Sciatic nerve (tissue), 2 donors: ENCODE measurements at regions not wholly inside any gene's neighbourhood (a gene's known extent, or its start where the extent isn't known, plus 50 kb on each side); places are given as distances from the start of the nearest gene placed in this dataset.

Experiments
- ATAC-seq: fragments of 200-7000 bp; cut with Tn5 transposase; one replicate; pipeline ENCODE4 v1.9.1; 2020; ENCODE audit warnings: mild to moderate bottlenecking, moderate library complexity
- DNase-seq: peaks from one replicate; pipeline ENCODE4 v3.0.0-alpha.2; 2020; ENCODE audit warnings: low spot score
- intact Hi-C: fragments of 100-400 bp; cut with DNase I; formaldehyde crosslinking; loops from one replicate; pipeline ENCODE4 v1.14.2; 2022
- donor health status: DM: no; HTN: no; CAD: no.
- donor health status: DM: no; HTN: no; CAD: no.

- ATAC-seq (no peak), DNase-seq (no peak)
- intact Hi-C loops = no loop called here
Measured at GRCh38 chr20:19962958-19963357, 54.2 kb upstream of the NAA20 start.

- ATAC-seq = peak; percentile 97
- peak; percentile 72 for DNase-seq
- intact Hi-C loops = no loop called here
Measured at GRCh38 chr20:19964289-19965265, 52.6 kb upstream of the NAA20 start.

DNA sequence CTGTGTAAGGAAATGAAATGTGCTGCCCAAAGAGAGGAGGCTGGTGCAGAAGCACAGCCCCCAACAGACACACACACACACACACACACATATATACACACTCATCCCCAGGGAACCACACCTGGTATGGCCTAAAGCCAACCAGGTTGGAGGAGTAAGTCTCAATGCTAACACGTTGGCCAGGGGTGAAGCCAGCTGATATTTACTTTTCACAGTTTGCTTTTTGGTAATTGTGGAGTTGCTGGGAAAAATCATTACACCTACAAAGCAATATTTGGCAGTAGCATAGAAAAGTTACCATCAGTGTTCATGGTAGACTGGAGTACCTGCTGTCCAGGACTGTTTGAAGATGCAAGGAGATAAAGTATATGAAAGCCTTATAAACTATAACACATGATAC lies 50.3 kb upstream of the NAA20 start:
- intact Hi-C loops = no loop called here
- no peak for ATAC-seq
- DNase-seq = no peak
